ENCODE measurements at regions not wholly inside any gene's neighbourhood (a gene's known extent, or its start where the extent isn't known, plus 50 kb on each side); places are given as distances from the start of the nearest gene placed in this dataset.

DNA sequence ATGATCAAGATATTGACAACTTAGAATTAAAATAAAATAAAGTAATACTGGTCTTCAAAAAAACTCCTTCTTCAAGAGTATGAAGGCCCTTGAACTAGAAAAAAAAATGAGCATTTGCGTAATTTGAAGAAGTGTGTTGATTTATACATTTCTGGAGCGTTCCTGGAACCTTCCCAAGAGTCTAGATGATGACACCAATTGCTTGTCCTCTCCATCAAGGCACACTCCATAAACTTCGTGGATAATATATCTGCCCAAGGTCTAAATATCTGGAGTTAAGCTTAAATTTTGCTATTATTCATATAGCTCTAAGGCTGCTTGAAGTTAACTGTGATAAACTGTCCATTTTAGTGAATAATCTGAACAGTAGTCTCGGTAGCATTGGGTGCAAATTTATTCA is 361.3 kb upstream of the CNTN5 start:
- Mint-ChIP-seq H3K36me3 (ENCODE audit: low read depth, unreplicated experiment) (no peaks in the 10 kb centered on the region), H3K4me1 (ENCODE audit: unreplicated experiment) (no peaks in the 10 kb centered on the region), H3K9me3 (ENCODE audit: unreplicated experiment) (no peaks in the 10 kb centered on the region), H3K27me3 (ENCODE audit: unreplicated experiment) (no peaks in the 10 kb centered on the region), H3K4me3 (ENCODE audit: unreplicated experiment) (no peak overlapping the region), H3K27ac (ENCODE audit: unreplicated experiment) (no peak overlapping the region)
- no peak for DNase-seq (ENCODE audit: low spot score)
- TF ChIP-seq, protein P1, sequence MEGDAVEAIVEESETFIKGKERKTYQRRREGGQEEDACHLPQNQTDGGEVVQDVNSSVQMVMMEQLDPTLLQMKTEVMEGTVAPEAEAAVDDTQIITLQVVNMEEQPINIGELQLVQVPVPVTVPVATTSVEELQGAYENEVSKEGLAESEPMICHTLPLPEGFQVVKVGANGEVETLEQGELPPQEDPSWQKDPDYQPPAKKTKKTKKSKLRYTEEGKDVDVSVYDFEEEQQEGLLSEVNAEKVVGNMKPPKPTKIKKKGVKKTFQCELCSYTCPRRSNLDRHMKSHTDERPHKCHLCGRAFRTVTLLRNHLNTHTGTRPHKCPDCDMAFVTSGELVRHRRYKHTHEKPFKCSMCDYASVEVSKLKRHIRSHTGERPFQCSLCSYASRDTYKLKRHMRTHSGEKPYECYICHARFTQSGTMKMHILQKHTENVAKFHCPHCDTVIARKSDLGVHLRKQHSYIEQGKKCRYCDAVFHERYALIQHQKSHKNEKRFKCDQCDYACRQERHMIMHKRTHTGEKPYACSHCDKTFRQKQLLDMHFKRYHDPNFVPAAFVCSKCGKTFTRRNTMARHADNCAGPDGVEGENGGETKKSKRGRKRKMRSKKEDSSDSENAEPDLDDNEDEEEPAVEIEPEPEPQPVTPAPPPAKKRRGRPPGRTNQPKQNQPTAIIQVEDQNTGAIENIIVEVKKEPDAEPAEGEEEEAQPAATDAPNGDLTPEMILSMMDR (IDR thresholded peaks at IDR 0.05; ENCODE audit: unreplicated experiment) = no peak

DNA sequence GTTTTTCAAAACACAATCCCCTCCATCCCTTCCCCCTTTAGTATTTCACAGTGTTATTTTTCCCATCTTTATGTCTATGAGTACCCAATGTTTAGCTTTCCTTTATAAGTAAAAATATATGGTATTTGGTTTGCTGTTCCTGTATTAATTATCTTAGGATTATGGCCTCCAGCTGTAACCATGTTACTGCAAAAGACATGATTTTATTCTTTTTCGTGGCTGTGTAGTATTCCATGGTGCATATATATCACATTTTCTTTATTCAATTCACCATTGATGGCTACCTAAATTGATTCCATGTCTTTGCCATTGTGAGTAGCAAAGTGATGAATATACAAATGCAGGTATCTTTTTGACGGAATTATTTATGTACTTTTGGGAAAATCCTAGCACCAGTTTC is 346.4 kb upstream of the CNTN5 start:
- H3K4me1 Mint-ChIP-seq (ENCODE audit: unreplicated experiment) = no peaks in the 10 kb centered on the region
- no peaks in the 10 kb centered on the region for H3K36me3 Mint-ChIP-seq (ENCODE audit: low read depth, unreplicated experiment)
- no peak overlapping the region for H3K27ac Mint-ChIP-seq (ENCODE audit: unreplicated experiment)
- H3K27me3 Mint-ChIP-seq (ENCODE audit: unreplicated experiment) = no peaks in the 10 kb centered on the region
- no peak for DNase-seq (ENCODE audit: low spot score)
- no peak overlapping the region for H3K4me3 Mint-ChIP-seq (ENCODE audit: unreplicated experiment)
- TF ChIP-seq, protein P1 (IDR thresholded peaks at IDR 0.05; ENCODE audit: unreplicated experiment) = no peak
- no peaks in the 10 kb centered on the region for H3K9me3 Mint-ChIP-seq (ENCODE audit: unreplicated experiment)

DNA sequence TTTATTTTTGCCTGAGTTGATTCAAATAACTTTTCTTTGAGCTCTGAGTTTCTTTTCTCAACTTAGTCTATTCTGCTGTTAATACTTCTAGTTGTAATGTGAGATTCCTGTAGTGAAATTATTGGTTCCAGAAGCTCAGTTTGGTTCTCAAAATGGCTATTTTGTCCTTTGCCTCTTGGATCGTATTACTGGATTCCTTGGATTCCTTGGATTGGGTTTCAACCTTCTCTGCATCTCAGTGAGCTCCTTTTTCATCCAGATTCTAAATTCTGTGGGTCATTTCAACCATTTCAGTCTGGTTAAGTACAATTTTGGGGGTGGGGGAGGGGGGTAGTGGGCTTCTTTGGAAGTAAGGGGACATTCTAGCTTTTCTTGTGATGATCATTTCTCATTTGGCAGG is 341.1 kb upstream of the CNTN5 start:
- Mint-ChIP-seq H3K9me3 (ENCODE audit: unreplicated experiment) (no peaks in the 10 kb centered on the region), H3K4me3 (ENCODE audit: unreplicated experiment) (no peak overlapping the region), H3K36me3 (ENCODE audit: low read depth, unreplicated experiment) (no peaks in the 10 kb centered on the region), H3K27me3 (ENCODE audit: unreplicated experiment) (peaks cover 2% of the 10 kb centered on the region), H3K27ac (ENCODE audit: unreplicated experiment) (no peak overlapping the region), H3K4me1 (ENCODE audit: unreplicated experiment) (no peaks in the 10 kb centered on the region)
- DNase-seq (ENCODE audit: low spot score) = no peak
- TF ChIP-seq, protein P1 (IDR thresholded peaks at IDR 0.05; ENCODE audit: unreplicated experiment) = no peak

DNA sequence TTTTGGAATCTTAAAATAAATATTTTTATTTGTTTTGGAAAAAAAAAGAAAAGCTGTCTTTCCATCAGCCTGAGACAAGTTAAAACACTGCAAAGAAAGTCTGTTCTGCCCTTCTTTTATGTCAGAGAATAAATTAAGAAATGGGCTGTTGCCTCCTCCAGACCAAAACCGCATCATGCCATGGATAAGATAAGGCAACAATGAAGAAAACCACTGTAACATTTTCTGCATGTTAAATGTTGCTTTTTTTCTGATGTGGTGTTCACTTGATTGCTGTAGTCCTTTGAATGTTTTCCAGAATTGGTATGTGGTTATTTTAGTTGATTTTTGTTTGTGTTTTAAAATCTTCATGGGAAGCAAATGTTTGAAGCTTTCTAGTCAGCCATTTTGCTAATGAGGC is 319.2 kb upstream of the CNTN5 start:
- no peaks in the 10 kb centered on the region for H3K9me3 Mint-ChIP-seq (ENCODE audit: unreplicated experiment)
- H3K4me1 Mint-ChIP-seq (ENCODE audit: unreplicated experiment) = no peaks in the 10 kb centered on the region
- no peaks in the 10 kb centered on the region for H3K36me3 Mint-ChIP-seq (ENCODE audit: low read depth, unreplicated experiment)
- no peak for DNase-seq (ENCODE audit: low spot score)
- H3K27ac Mint-ChIP-seq (ENCODE audit: unreplicated experiment) = no peak overlapping the region
- H3K4me3 Mint-ChIP-seq (ENCODE audit: unreplicated experiment) = no peak overlapping the region
- TF ChIP-seq, protein P1 (IDR thresholded peaks at IDR 0.05; ENCODE audit: unreplicated experiment) = no peak
- H3K27me3 Mint-ChIP-seq (ENCODE audit: unreplicated experiment) = peaks cover 1% of the 10 kb centered on the region

DNA sequence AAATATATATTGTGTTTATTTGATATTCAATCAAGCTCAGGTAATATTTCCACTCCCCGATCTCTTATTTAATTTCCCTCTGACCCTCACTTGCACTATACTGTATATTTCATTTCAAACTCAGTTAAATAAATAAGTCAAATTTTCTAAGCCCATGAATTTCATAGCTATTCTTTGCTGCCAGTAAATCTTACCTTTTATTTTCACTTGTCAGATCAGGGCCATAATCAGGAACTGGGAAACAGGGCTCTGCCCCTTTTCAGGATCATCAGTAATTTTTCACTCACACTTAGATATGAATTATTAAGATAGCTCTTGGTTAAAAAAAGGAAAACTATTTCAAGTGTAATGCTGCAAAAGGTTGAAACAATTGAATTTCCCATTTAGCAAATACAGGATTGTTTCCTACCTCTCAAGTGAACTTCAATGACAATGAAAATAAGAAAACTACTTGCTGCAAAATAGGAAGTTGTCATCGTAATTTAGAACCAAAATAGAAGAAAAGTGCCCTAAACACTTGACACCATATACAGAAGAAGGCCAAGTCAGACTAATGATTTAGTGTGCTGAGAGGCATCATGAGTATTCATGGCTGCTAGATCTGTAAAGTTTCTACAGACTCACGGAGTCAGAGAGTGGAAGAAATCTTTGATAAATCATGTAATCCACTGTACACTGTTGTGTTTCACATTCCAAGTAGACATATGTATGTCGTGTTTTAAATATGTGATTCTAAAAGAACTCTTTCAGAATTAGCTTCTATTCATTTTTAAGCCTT is 316.8 kb upstream of the CNTN5 start:
- Mint-ChIP-seq H3K9me3 (ENCODE audit: unreplicated experiment) (no peaks in the 10 kb centered on the region), H3K27me3 (ENCODE audit: unreplicated experiment) (peaks cover 1% of the 10 kb centered on the region), H3K36me3 (ENCODE audit: low read depth, unreplicated experiment) (no peaks in the 10 kb centered on the region), H3K27ac (ENCODE audit: unreplicated experiment) (no peak overlapping the region), H3K4me3 (ENCODE audit: unreplicated experiment) (no peak overlapping the region), H3K4me1 (ENCODE audit: unreplicated experiment) (no peaks in the 10 kb centered on the region)
- TF ChIP-seq, protein P1 (IDR thresholded peaks at IDR 0.05; ENCODE audit: unreplicated experiment) = no peak
- no peak for DNase-seq (ENCODE audit: low spot score)
